SK-N-MC (cell line): ENCODE measurements at regions not wholly inside any gene's neighbourhood (a gene's known extent, or its start where the extent isn't known, plus 50 kb on each side); places are given as distances from the start of the nearest gene placed in this dataset.
A peak's percentile ranks its signal among the peaks of the same experiment; 100 is the strongest.
"Not testable (repeated sequence)": the region's sequence is repeated elsewhere in the genome, so short reads cannot be mapped to it uniquely, and the experiment has no call there.

Source experiments
- DNase-seq: peaks from one replicate; pipeline ENCODE4 v3.0.0-alpha.2; 2011; ENCODE audit warnings: low read depth, low spot score
- H3K27ac ChIP-seq: fragments of 200-600 bp; sonication (generic); 2 replicates; pipeline ENCODE4 v1.5.1; 2016; ENCODE audit warnings: mixed run types
- H3K36me3 ChIP-seq: fragments of 200-600 bp; sonication (generic); 2 replicates; pipeline ENCODE4 v1.6.1; 2017; ENCODE audit warnings: antibody characterized with exemption, low read length, mixed read lengths; ENCODE audit not compliant: insufficient read depth
- H3K4me3 ChIP-seq: fragments of 200-600 bp; sonication (generic); 2 replicates; pipeline ENCODE4 v1.5.1; 2016
- H3K9ac ChIP-seq: fragments of 200-600 bp; sonication (generic); 2 replicates; pipeline ENCODE4 v1.8.0; 2017; ENCODE audit warnings: mixed run types, mixed read lengths; ENCODE audit not compliant: insufficient read length
- H3K9me3 ChIP-seq: fragments of 200-600 bp; sonication (generic); 2 replicates; pipeline ENCODE4 v1.6.1; 2017; ENCODE audit warnings: low read depth, mild to moderate bottlenecking, antibody characterized with exemption, low read length, moderate library complexity, mixed read lengths
- EZH2 ChIP-seq: fragments of 200-600 bp; sonication (generic); IDR thresholded peaks from one replicate; pipeline ENCODE4 v1.6.1; 2017; ENCODE audit warnings: antibody characterized with exemption
- FOXP2 ChIP-seq: optimal IDR thresholded peaks from 2 replicates; pipeline ENCODE3; 2011; ENCODE audit warnings: mild to moderate bottlenecking, moderate library complexity; ENCODE audit not compliant: insufficient read depth; ENCODE audit errors: extremely low read length, control extremely low read depth
- POLR2AphosphoS5 ChIP-seq: IDR thresholded peaks from 2 replicates; pipeline ENCODE4 v1.6.1; 2012; ENCODE audit warnings: mild to moderate bottlenecking, low read depth, low read length, borderline replicate concordance

GRCh38 chr9:31520301-31521085, 864.0 kb upstream of the ACO1 start:
- Histone ChIP-seq H3K27ac (no peak overlapping the region), H3K36me3 (no peaks in the 10 kb centered on the region), H3K9ac (no peak overlapping the region), H3K9me3 (no peaks in the 10 kb centered on the region; the same call in 1 of the 2 replicates), H3K4me3 (no peak overlapping the region)
- DNase-seq = no peak
- TF ChIP-seq EZH2 = no peak
- TF ChIP-seq POLR2AphosphoS5 = no peak
- no peak for TF ChIP-seq FOXP2

- TF ChIP-seq POLR2AphosphoS5 (no peak), EZH2 (no peak), FOXP2 (no peak)
- H3K9ac ChIP-seq = no peak overlapping the region
- no peak overlapping the region for H3K27ac ChIP-seq
- no peaks in the 10 kb centered on the region for H3K36me3 ChIP-seq
- H3K9me3 ChIP-seq = no peaks in the 10 kb centered on the region
- H3K4me3 ChIP-seq = no peak overlapping the region
- no peak for DNase-seq
These were observed 848.8 kb upstream of the ACO1 start for GRCh38 chr9:31535651-31536050.

- Histone ChIP-seq H3K9me3 (no peaks in the 10 kb centered on the region), H3K27ac (no peak overlapping the region), H3K9ac (no peak overlapping the region), H3K4me3 (no peak overlapping the region), H3K36me3 (no peaks in the 10 kb centered on the region)
- no peak for DNase-seq
- TF ChIP-seq POLR2AphosphoS5 (no peak), FOXP2 (no peak), EZH2 (no peak)
These were observed 848.0 kb upstream of the ACO1 start for GRCh38 chr9:31536471-31536870.

- Histone ChIP-seq H3K9me3 (no peaks in the 10 kb centered on the region), H3K27ac (no peak overlapping the region), H3K4me3 (peak overlapping the region; percentile 23; the same call in 1 of the 2 replicates), H3K9ac (no peak overlapping the region), H3K36me3 (no peaks in the 10 kb centered on the region)
- no peak for DNase-seq
- TF ChIP-seq FOXP2 (no peak), POLR2AphosphoS5 (no peak), EZH2 (no peak)
These were observed 842.6 kb upstream of the ACO1 start for GRCh38 chr9:31541721-31542281.

GRCh38 chr9:31542384-31543055, 841.9 kb upstream of the ACO1 start:
- Histone ChIP-seq H3K9me3 (no peaks in the 10 kb centered on the region), H3K4me3 (peak overlapping the region; percentile 23; the same call in 1 of the 2 replicates), H3K27ac (no peak overlapping the region), H3K36me3 (no peaks in the 10 kb centered on the region), H3K9ac (no peak overlapping the region)
- no peak for TF ChIP-seq FOXP2
- no peak for TF ChIP-seq POLR2AphosphoS5
- no peak for TF ChIP-seq EZH2
- DNase-seq = no peak

- H3K9ac ChIP-seq = no peak overlapping the region
- no peak for DNase-seq
- TF ChIP-seq POLR2AphosphoS5 = no peak
- no peak overlapping the region for H3K27ac ChIP-seq
- H3K9me3 ChIP-seq = no peaks in the 10 kb centered on the region
- H3K4me3 ChIP-seq = no peak overlapping the region
- no peaks in the 10 kb centered on the region for H3K36me3 ChIP-seq
These were observed 829.5 kb upstream of the ACO1 start for GRCh38 chr9:31554941-31555340.

GRCh38 chr9:31556667-31557463, 827.6 kb upstream of the ACO1 start:
- Histone ChIP-seq H3K9ac (no peak overlapping the region), H3K9me3 (no peaks in the 10 kb centered on the region), H3K36me3 (no peaks in the 10 kb centered on the region), H3K27ac (no peak overlapping the region), H3K4me3 (no peak overlapping the region)
- TF ChIP-seq POLR2AphosphoS5 (no peak), FOXP2 (no peak), EZH2 (no peak)
- no peak for DNase-seq

- H3K27ac ChIP-seq, H3K9me3 ChIP-seq, H3K9ac ChIP-seq, H3K36me3 ChIP-seq, H3K4me3 ChIP-seq, DNase-seq: not testable (repeated sequence)
These were observed 812.3 kb upstream of the ACO1 start for GRCh38 chr9:31572190-31572589.

- Histone ChIP-seq H3K36me3 (no peaks in the 10 kb centered on the region), H3K9me3 (no peaks in the 10 kb centered on the region), H3K27ac (no peak overlapping the region), H3K4me3 (no peak overlapping the region), H3K9ac (no peak overlapping the region)
- TF ChIP-seq POLR2AphosphoS5 = no peak
- no peak for TF ChIP-seq EZH2
- no peak for TF ChIP-seq FOXP2
- DNase-seq = no peak
These were observed 810.9 kb upstream of the ACO1 start for GRCh38 chr9:31573561-31573960.
